ENCODE measurements at regions not wholly inside any gene's neighbourhood (a gene's known extent, or its start where the extent isn't known, plus 50 kb on each side); places are given as distances from the start of the nearest gene placed in this dataset.
"Not testable (repeated sequence)": the region's sequence is repeated elsewhere in the genome, so short reads cannot be mapped to it uniquely, and the experiment has no call there.

DNA sequence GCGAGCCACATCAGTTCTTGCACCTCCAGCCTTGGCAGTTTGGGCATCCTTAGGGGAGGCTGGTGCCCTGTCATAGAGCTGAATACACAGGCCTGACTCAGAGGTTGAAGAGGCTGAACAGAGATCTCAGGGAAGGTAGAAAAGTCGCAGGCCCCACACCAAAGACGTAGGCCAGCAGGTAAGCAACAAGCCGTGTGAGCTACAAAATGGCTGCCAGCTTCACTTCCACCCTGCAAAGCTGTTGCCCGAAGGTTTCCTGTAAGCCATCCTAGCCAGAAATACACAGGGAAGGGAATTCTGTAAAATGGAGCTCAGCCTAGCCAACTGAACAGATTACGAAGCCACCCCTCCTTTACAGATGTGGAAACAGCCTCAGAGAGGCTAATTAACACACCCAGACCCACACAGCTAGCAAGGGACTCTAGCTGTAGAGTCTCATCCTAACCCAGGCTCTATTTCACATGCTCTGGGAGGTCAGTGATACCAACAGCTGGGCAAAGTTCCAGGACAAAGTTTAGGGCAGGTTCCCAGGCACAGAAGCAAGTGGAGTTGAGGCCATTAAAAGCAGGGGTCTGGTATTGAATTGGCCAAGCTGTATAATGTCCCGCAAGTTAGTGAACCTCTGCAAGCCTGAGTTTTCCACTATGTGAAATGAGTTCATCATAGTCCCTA, 66.3 kb upstream of the RASGRF1 start:
- DNase-seq = no peak

DNA sequence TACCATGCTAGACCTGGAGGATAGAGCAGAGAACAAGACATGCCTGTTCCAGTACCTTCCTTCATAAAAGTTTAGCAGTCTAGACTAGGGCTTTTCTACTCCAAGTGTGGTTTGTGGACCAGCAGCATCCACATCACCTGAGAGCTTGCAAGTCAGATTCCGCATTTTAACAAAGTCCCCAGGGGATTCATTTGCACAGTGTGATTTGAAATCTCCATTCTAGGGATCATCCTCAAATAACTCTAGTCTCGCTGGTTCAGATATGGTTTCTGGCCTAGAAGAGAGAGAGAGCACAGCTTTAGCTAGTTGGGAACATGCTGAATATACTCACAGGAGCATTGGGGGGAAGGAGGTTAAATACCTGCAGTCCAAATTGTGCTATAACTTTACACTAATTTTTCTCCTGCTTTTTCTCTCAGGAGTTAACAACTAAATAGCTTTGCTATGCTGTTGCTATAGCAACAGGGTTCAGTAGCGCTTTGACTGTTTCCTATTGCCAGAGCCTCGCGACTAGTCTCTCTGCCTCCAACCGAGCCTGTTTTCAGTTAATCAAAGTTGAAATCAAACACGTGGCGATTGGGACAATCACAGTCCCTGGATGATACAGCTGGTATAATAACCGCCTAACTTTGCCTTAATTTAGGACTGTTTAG, 64.0 kb upstream of the RASGRF1 start:
- DNase-seq = no peak

DNA sequence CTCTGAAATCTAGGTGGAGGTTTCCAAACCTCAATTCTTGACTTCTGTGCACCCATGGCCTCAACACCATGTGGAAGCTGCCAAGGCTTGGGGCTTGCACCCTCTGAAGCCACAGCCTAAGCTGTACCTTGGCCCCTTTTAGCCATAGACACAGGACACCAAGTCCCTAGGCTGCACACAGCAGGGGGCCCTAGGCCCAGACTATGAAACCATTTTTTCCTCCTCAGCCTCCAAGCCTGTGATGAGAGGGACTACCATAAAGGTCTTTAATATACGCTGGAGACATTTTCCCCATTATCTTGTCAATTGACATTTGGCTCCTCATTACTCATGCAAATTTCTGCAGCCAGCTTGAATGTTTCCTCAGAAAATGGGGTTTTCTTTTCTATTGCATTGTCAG, 53.7 kb upstream of the RASGRF1 start:
- DNase-seq = not testable (repeated sequence)

DNA sequence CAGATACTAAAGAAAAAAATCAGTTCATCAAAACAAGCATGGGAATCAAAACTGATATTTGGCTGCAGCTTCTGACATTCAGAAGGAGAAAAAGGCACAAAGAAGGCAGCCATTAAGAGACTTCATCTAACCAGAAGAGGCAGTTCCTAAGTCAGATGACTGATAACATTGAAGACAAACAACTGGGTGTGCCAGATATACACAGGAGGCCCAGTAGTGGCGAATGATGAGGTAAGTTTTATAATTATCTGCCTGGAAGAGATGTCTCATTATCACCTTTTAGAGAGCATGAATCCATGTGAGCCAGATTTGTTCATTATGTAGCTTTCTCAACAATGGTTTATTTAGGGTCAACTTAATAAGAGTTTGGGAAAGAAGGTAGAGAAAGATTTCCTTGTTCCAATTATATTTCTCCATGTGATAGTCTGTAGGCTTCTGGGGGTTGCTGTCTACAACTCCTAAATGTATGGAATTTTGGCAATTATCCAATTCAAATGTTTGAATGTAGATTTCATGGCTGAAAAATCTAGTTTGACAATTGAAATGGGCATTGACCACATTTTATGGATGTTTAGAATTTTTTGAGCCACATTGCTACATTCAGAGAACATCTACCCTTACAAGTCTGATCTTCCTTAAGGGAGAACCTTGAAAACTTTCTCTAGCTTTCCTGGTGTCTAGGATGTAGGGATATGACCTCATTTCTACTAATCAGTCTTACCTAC, 50.4 kb upstream of the RASGRF1 start:
- DNase-seq = no peak

All from NCI-H1105 treated with DMSO at 0.1 percent for 48 hours (cell line).